PC-9 (cell line): ENCODE measurements at regions not wholly inside any gene's neighbourhood (a gene's known extent, or its start where the extent isn't known, plus 50 kb on each side); places are given as distances from the start of the nearest gene placed in this dataset.

Experiments used
- BruUV-seq: library from RNA; stranded (reverse); fragments of 400-500 nt; replicated peaks from 2 replicates; lab custom pipeline; 2021; lab: Mats Ljungman, UMichigan
- CTCF ChIA-PET: fragments of 300-600 bp; sonication (Branson Sonifier 250); formaldehyde crosslinking; loops from one replicate; lab custom pipeline; 2022; ENCODE audit warnings: antibody characterized with exemption; lab: Charles Lee
- POLR2A ChIA-PET: fragments of 300-600 bp; sonication (Branson Sonifier 250); formaldehyde crosslinking; loops from one replicate; lab custom pipeline; 2022; ENCODE audit warnings: antibody characterized with exemption; ENCODE audit not compliant: unreplicated experiment; lab: Charles Lee
- DNase-seq, 2 experiments: peaks; one replicate each; pipeline versions ENCODE4 v3.0.0 to v3.0.0-alpha.2; 2015 to 2022; ENCODE audit warnings: mixed read lengths in 1 of 2
- H2AFZ ChIP-seq: fragments of 200-600 bp; sonication (generic); 2 replicates; pipeline ENCODE4 v1.8.1; 2017; ENCODE audit warnings: antibody characterized with exemption
- H3F3A ChIP-seq: fragments of 200-600 bp; sonication (generic); 2 replicates; pipeline ENCODE4 v1.8.1; 2017; ENCODE audit warnings: antibody characterized with exemption, mild to moderate bottlenecking, low read depth; ENCODE audit not compliant: insufficient read depth
- H3K27ac ChIP-seq: fragments of 200-600 bp; sonication (generic); 2 replicates; pipeline ENCODE4 v1.6.1; 2016; ENCODE audit warnings: mixed run types
- H3K27me3 ChIP-seq: fragments of 200-600 bp; sonication (generic); 2 replicates; pipeline ENCODE4 v1.6.1; 2016; ENCODE audit warnings: low read depth, mixed run types; ENCODE audit not compliant: insufficient read depth
- H3K36me3 ChIP-seq: fragments of 200-600 bp; sonication (generic); 2 replicates; pipeline ENCODE4 v1.6.1; 2016; ENCODE audit warnings: low read depth, mixed run types
- H3K4me1 ChIP-seq: fragments of 200-600 bp; sonication (generic); replicated peaks from 2 replicates; pipeline ENCODE4 v1.6.1; 2016; ENCODE audit warnings: mixed run types; ENCODE audit not compliant: insufficient read depth
- H3K4me2 ChIP-seq: fragments of 200-600 bp; sonication (generic); 2 replicates; pipeline ENCODE4 v1.6.1; 2017; ENCODE audit warnings: mixed run types
- H3K4me3 ChIP-seq: fragments of 200-600 bp; sonication (generic); 2 replicates; pipeline ENCODE4 v1.6.1; 2016; ENCODE audit warnings: mixed run types
- H3K79me2 ChIP-seq: fragments of 200-600 bp; sonication (generic); 2 replicates; pipeline ENCODE4 v1.6.1; 2017; ENCODE audit warnings: low read depth, mixed run types
- H3K9me2 ChIP-seq: fragments of 200-600 bp; sonication (generic); 2 replicates; pipeline ENCODE4 v1.8.1; 2017; ENCODE audit warnings: mild to moderate bottlenecking; ENCODE audit not compliant: insufficient read depth
- H3K9me3 ChIP-seq: fragments of 200-600 bp; sonication (generic); 2 replicates; pipeline ENCODE4 v1.8.1; 2016; ENCODE audit warnings: low read depth; ENCODE audit not compliant: insufficient read depth
- H4K20me1 ChIP-seq: fragments of 200-600 bp; sonication (generic); 2 replicates; pipeline ENCODE4 v1.8.1; 2017; ENCODE audit not compliant: insufficient read depth
- CTCF ChIP-seq: fragments of 200-600 bp; sonication (generic); conservative IDR thresholded peaks from 2 replicates; pipeline ENCODE4 v1.6.1; 2017; ENCODE audit warnings: mixed run types, antibody characterized with exemption, mild to moderate bottlenecking, moderate library complexity
- EZH2 ChIP-seq: fragments of 200-600 bp; sonication (generic); IDR thresholded peaks from 2 replicates; pipeline ENCODE4 v1.8.0; 2017; ENCODE audit warnings: antibody characterized with exemption, low read depth
- intact Hi-C: fragments of 100-400 bp; cut with micrococcal nuclease; formaldehyde crosslinking; loops from one replicate; pipeline ENCODE4 v1.10.0; 2022; ENCODE audit not compliant: unreplicated experiment

- Histone ChIP-seq H3K27me3 (no peaks in the 10 kb centered on the region), H4K20me1 (no peaks in the 10 kb centered on the region), H3K36me3 (no peaks in the 10 kb centered on the region), H3K27ac (no peak overlapping the region), H3K79me2 (no peaks in the 10 kb centered on the region), H3K9me3 (no peaks in the 10 kb centered on the region), H3K9me2 (no peaks in the 10 kb centered on the region), H3K4me2 (no peak overlapping the region), H3K4me3 (no peak overlapping the region), H3F3A (no peaks in the 10 kb centered on the region), H2AFZ (no peak overlapping the region), H3K4me1 (no peaks in the 10 kb centered on the region)
- BruUV-seq, result no TSS peak
- CTCF ChIA-PET, result interaction anchor here (0.5 kb wide), 1 partner anchor 924 kb away, joined by 10 read pairs; no protein-coding TSS in a partner anchor
- DNase-seq, result no peak
- intact Hi-C loops, result no loop called here
- POLR2A ChIA-PET, result no interaction called here
- TF ChIP-seq EZH2, result no peak
- TF ChIP-seq CTCF, result no peak
Measured at GRCh38 chr4:138867404-138867803, 148.2 kb upstream of the NOCT start.

DNA sequence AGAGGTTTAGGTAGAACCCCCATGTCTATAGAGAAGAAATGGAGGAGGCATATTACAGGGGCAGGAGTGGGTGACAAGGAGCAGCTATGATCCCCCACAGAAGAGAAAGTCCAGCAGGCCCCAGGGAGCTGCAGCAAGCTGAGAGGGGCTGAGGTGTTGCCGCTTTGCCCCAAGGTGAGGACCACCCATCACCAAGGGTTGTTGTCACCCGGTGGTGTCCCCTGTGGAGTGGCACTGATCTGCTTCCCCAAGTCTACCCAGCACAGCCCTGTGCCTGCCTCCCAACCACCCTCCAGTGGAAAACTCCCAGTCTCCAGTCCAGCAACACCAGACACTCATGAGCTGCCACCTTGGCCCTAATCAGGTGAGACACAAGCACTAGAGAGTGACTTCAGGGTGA lies 149.3 kb upstream of the NOCT start:
- Histone ChIP-seq H3K27ac (no peak overlapping the region), H4K20me1 (no peaks in the 10 kb centered on the region), H3K79me2 (no peaks in the 10 kb centered on the region), H3K9me2 (no peaks in the 10 kb centered on the region), H3F3A (no peaks in the 10 kb centered on the region), H2AFZ (no peak overlapping the region), H3K36me3 (no peaks in the 10 kb centered on the region), H3K9me3 (no peaks in the 10 kb centered on the region), H3K27me3 (no peaks in the 10 kb centered on the region), H3K4me1 (no peaks in the 10 kb centered on the region), H3K4me3 (no peak overlapping the region), H3K4me2 (no peak overlapping the region)
- CTCF ChIA-PET, result no interaction called here
- POLR2A ChIA-PET, result no interaction called here
- intact Hi-C loops, result no loop called here
- no peak for DNase-seq
- TF ChIP-seq CTCF (no peak), EZH2 (no peak)
- no TSS peak for BruUV-seq

DNA sequence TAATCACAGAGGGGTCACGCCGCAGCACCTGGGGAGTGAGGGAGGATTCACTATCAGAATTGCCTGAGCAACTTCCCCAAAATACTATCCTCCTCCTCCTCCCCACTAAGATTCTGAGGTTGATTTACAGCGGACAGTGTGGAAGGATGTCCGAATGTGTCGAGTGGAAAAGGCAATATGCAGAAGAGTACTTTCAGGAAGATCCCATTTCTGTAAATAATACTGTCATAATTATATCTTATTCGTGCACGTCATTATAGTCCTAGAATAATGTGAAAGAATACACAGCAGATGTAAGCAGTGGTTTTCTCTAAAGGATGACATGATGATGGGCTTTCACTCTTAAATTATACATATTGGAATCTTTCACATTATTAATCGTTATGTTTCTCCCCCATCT lies 149.8 kb upstream of the NOCT start:
- intact Hi-C loops, result no loop called here
- no peaks in the 10 kb centered on the region for H3K27me3 ChIP-seq
- no peaks in the 10 kb centered on the region for H3K36me3 ChIP-seq
- H3K4me2 ChIP-seq, result no peak overlapping the region
- DNase-seq, result no peak
- no peak overlapping the region for H2AFZ ChIP-seq
- TF ChIP-seq EZH2 (no peak), CTCF (no peak)
- H4K20me1 ChIP-seq, result no peaks in the 10 kb centered on the region
- CTCF ChIA-PET, result no interaction called here
- no peak overlapping the region for H3K27ac ChIP-seq
- BruUV-seq, result no TSS peak
- no peaks in the 10 kb centered on the region for H3K9me2 ChIP-seq
- H3K4me1 ChIP-seq, result no peaks in the 10 kb centered on the region
- POLR2A ChIA-PET, result no interaction called here
- H3K4me3 ChIP-seq, result no peak overlapping the region
- no peaks in the 10 kb centered on the region for H3K9me3 ChIP-seq
- H3F3A ChIP-seq, result no peaks in the 10 kb centered on the region
- no peaks in the 10 kb centered on the region for H3K79me2 ChIP-seq
